H1 (cell line): ENCODE measurements at regions not wholly inside any gene's neighbourhood (a gene's known extent, or its start where the extent isn't known, plus 50 kb on each side); places are given as distances from the start of the nearest gene placed in this dataset.

Source experiments
- POLR2A ChIP-seq, 2 experiments: IDR thresholded peaks; 1 replicate in 1 of 2; 2 replicates in 1 of 2; pipeline ENCODE4 v1.6.1; 2011; ENCODE audit warnings: low read depth in 2 of 2, low read length in 2 of 2, mild to moderate bottlenecking in 2 of 2; ENCODE audit errors: control extremely low read depth in 1 of 2
- RFX5 ChIP-seq: IDR thresholded peaks from 2 replicates; pipeline ENCODE4 v1.6.1; 2011; ENCODE audit warnings: low read depth, low read length, improper control_type of control experiment, borderline replicate concordance
- SIN3A ChIP-seq, 2 experiments: IDR thresholded peaks in 1 of 2; conservative IDR thresholded peaks in 1 of 2; 2 replicates each; pipeline ENCODE4 v1.6.1; 2011 to 2012; ENCODE audit warnings: low read length in 2 of 2, improper control_type of control experiment in 1 of 2, low read depth in 1 of 2, mild to moderate bottlenecking in 1 of 2
- TF ChIP-seq, protein P1 (sequence below), 3 experiments: IDR thresholded peaks; 1 replicate in 2 of 3; 2 replicates in 1 of 3; pipeline versions ENCODE4 v1.5.1 to v1.6.1; 2011; ENCODE audit warnings: low read length in 3 of 3, mild to moderate bottlenecking in 3 of 3, inconsistent platforms in 2 of 3, low read depth in 1 of 3, moderate library complexity in 1 of 3; ENCODE audit not compliant: insufficient read depth in 1 of 3; ENCODE audit errors: control extremely low read depth in 1 of 3

DNA sequence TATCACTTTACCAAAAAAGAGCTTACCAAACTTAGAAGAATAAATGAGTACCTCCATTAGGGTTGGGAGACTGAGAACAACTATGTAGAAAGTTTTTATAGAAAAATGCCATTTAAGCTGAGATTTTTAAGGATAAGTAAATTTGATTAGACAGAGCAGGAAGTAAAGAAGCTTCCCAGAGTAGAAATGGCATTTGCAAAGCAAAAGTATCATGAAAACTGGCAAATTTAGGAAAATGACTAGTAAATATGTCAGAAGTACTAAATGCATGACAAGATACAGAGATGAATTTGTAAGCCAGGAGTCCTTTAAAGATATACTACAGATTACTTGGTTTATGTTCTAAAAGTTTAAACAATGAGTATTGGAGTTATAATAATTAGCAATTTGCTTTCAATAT is 2581.8 kb downstream of the PCDH9 start:
- TF ChIP-seq POLR2A (IDR thresholded peaks at IDR 0.05; ENCODE audit: control extremely low read depth in 1 of 2, low read depth in 2 of 2, low read length in 2 of 2) (no peak), SIN3A (conservative IDR thresholded peaks at IDR 0.05 in 1 of 2, IDR thresholded peaks at IDR 0.05 in 1 of 2; ENCODE audit: low read depth in 1 of 2, low read length in 2 of 2) (no peak), RFX5 (no peak)
- TF ChIP-seq, protein P1, sequence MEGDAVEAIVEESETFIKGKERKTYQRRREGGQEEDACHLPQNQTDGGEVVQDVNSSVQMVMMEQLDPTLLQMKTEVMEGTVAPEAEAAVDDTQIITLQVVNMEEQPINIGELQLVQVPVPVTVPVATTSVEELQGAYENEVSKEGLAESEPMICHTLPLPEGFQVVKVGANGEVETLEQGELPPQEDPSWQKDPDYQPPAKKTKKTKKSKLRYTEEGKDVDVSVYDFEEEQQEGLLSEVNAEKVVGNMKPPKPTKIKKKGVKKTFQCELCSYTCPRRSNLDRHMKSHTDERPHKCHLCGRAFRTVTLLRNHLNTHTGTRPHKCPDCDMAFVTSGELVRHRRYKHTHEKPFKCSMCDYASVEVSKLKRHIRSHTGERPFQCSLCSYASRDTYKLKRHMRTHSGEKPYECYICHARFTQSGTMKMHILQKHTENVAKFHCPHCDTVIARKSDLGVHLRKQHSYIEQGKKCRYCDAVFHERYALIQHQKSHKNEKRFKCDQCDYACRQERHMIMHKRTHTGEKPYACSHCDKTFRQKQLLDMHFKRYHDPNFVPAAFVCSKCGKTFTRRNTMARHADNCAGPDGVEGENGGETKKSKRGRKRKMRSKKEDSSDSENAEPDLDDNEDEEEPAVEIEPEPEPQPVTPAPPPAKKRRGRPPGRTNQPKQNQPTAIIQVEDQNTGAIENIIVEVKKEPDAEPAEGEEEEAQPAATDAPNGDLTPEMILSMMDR (IDR thresholded peaks at IDR 0.05; ENCODE audit: control extremely low read depth in 1 of 3, insufficient read depth in 1 of 3, low read depth in 1 of 3, low read length in 3 of 3), result no peak
